Pancreas (tissue), 10 donors: ENCODE measurements at regions not wholly inside any gene's neighbourhood (a gene's known extent, or its start where the extent isn't known, plus 50 kb on each side); places are given as distances from the start of the nearest gene placed in this dataset.

Source experiments
- ATAC-seq, 4 donors: fragments of 200-7000 bp; cut with Tn5 transposase; one replicate each; pipeline versions ENCODE4 v1.8.0 to v1.9.1; 2020; ENCODE audit warnings: mild to moderate bottlenecking in 4 of 4, moderate library complexity in 4 of 4
- DNase-seq, 6 donors: peaks; one replicate each; pipeline ENCODE4 v3.0.0-alpha.2; 2020
- FAIRE-seq: peaks from 2 replicates; lab custom pipeline; 2012; peaks lifted over from hg19 to GRCh38; lab: Jason Lieb, UNC
- H3K27ac ChIP-seq, 4 donors: fragments of 200-600 bp; sonication (generic); 1 replicate in 3 of 4; 2 replicates in 1 of 4; pipeline versions ENCODE4 v1.5.0 to v1.8.0; 2020
- H3K27me3 ChIP-seq, 4 donors: fragments of 200-600 bp; one replicate each; pipeline ENCODE4 v1.8.0; 2021
- H3K36me3 ChIP-seq, 3 donors: fragments of 200-600 bp; sonication (generic) in 1 of 3; one replicate each; pipeline versions ENCODE4 v1.5.0 to v1.8.0; 2020 to 2021
- H3K4me1 ChIP-seq, 3 donors: fragments of 200-600 bp; one replicate each; pipeline ENCODE4 v1.8.0; 2021
- H3K4me3 ChIP-seq, 4 donors: fragments of 200-600 bp; sonication (generic) in 2 of 4; one replicate each; pipeline versions ENCODE4 v1.5.0 to v1.8.0; 2020 to 2021
- H3K9me3 ChIP-seq, 4 donors: fragments of 200-600 bp; one replicate each; pipeline ENCODE4 v1.8.0; 2021
- CTCF ChIP-seq, 4 donors: fragments of 200-600 bp; sonication (generic) in 3 of 4; IDR thresholded peaks; one replicate each; pipeline versions ENCODE4 v1.5.0 to v1.8.0; 2021; ENCODE audit warnings: antibody characterized with exemption in 4 of 4
- WGBS, 2 donors: extraction: QIAGEN DNeasy Blood & Tissue Kit; methylation state at CpG; one replicate each; pipeline ENCODE4 v1.1.7; 2013; 5-methylcytosine and 5-hydroxymethylcytosine counted together
- intact Hi-C, 3 donors: fragments of 100-400 bp; cut with DNase I; formaldehyde crosslinking; loops; one replicate each; pipeline versions ENCODE4 v1.11.1 to v1.14.2; 2022
- donor health status: healthy with polysubstance abuse.
- donor health status: DM: no; HTN: no; CAD: no; lungs with moderate emphysema.
- donor health status: DM: no; HTN: no; CAD: no.
- donor health status: control.
- donor health status: control.
- donor health status: Bipolar disorder and iron deficiency.
- donor health status: DM: yes; HTN: yes; CAD: no.
- donor health status: DM: no; HTN: no; CAD: no.
- donor health status: DM: no; HTN: no; CAD: no.
- donor health status: DM: yes; HTN: yes; CAD: no.

- no peaks in the 10 kb centered on the region for H3K9me3 ChIP-seq
- no peak for DNase-seq
- ATAC-seq = no peak
- no peak for TF ChIP-seq CTCF (IDR thresholded peaks at IDR 0.05)
- H3K27ac ChIP-seq = no peak overlapping the region
- H3K27me3 ChIP-seq = no peaks in the 10 kb centered on the region
- FAIRE-seq = no peak
- no peaks in the 10 kb centered on the region for H3K4me1 ChIP-seq
- H3K4me3 ChIP-seq = no peak overlapping the region
- intact Hi-C loops = no loop called here
- no peaks in the 10 kb centered on the region for H3K36me3 ChIP-seq
These were observed 90.2 kb upstream of the PPM1H start for GRCh38 chr12:63025116-63025515.

GRCh38 chr12:63023926-63024325, 89.0 kb upstream of the PPM1H start:
- FAIRE-seq (no peak), DNase-seq (no peak), ATAC-seq (no peak)
- intact Hi-C loops = no loop called here
- H3K27ac ChIP-seq = no peak overlapping the region
- TF ChIP-seq CTCF (IDR thresholded peaks at IDR 0.05) = no peak
- H3K4me3 ChIP-seq = no peak overlapping the region
- H3K4me1 ChIP-seq = no peaks in the 10 kb centered on the region
- no peaks in the 10 kb centered on the region for H3K27me3 ChIP-seq
- H3K9me3 ChIP-seq = no peaks in the 10 kb centered on the region
- H3K36me3 ChIP-seq = no peaks in the 10 kb centered on the region

GRCh38 chr12:63021116-63021515, 86.2 kb upstream of the PPM1H start:
- H3K36me3 ChIP-seq = no peaks in the 10 kb centered on the region
- ATAC-seq = no peak
- no peaks in the 10 kb centered on the region for H3K4me1 ChIP-seq

GRCh38 chr12:63020269-63020668, 85.3 kb upstream of the PPM1H start:
- intact Hi-C loops = no loop called here

More at GRCh38 chr12:63021116-63021515, 86.2 kb upstream of the PPM1H start:
- Histone ChIP-seq H3K9me3 (no peaks in the 10 kb centered on the region), H3K4me3 (no peak overlapping the region), H3K27ac (no peak overlapping the region), H3K27me3 (no peaks in the 10 kb centered on the region)
- FAIRE-seq = no peak
- intact Hi-C loops = no loop called here
- no peak for TF ChIP-seq CTCF (IDR thresholded peaks at IDR 0.05)
- WGBS, 2 donors = 81 to 85% methylated on average over 6 of the region's 6 CpGs
- no peak for DNase-seq

GRCh38 chr12:63018273-63018672, 83.3 kb upstream of the PPM1H start:
- H3K4me3 ChIP-seq = no peak overlapping the region
- FAIRE-seq = no peak
- no peak for ATAC-seq
- no peaks in the 10 kb centered on the region for H3K4me1 ChIP-seq
- TF ChIP-seq CTCF (IDR thresholded peaks at IDR 0.05) = no peak
- no peaks in the 10 kb centered on the region for H3K27me3 ChIP-seq
- DNase-seq = no peak
- intact Hi-C loops = no loop called here
- H3K9me3 ChIP-seq = no peaks in the 10 kb centered on the region
- H3K36me3 ChIP-seq = no peaks in the 10 kb centered on the region
- 42 to 58% methylated on average over 4 of the region's 4 CpGs for WGBS, 2 donors
- H3K27ac ChIP-seq = no peak overlapping the region

More at GRCh38 chr12:63020269-63020668, 85.3 kb upstream of the PPM1H start:
- FAIRE-seq (no peak), ATAC-seq (no peak), DNase-seq (no peak)
- no peaks in the 10 kb centered on the region for H3K27me3 ChIP-seq
- no peaks in the 10 kb centered on the region for H3K9me3 ChIP-seq
- no peaks in the 10 kb centered on the region for H3K36me3 ChIP-seq
- no peak for TF ChIP-seq CTCF (IDR thresholded peaks at IDR 0.05)
- H3K27ac ChIP-seq = no peak overlapping the region
- no peaks in the 10 kb centered on the region for H3K4me1 ChIP-seq
- H3K4me3 ChIP-seq = no peak overlapping the region
